GM06990 (cell line): ENCODE measurements at regions not wholly inside any gene's neighbourhood (a gene's known extent, or its start where the extent isn't known, plus 50 kb on each side); places are given as distances from the start of the nearest gene placed in this dataset.

ENCODE experiments used
- DNase-seq: peaks from one replicate; pipeline ENCODE4 v3.0.0-alpha.2; 2011; ENCODE audit not compliant: insufficient read length; ENCODE audit errors: extremely low read depth
- H3K27me3 ChIP-seq: replicated peaks from 2 replicates; pipeline ENCODE4 v1.6.0; 2011; ENCODE audit warnings: low read length; ENCODE audit not compliant: control insufficient read depth, insufficient read depth
- H3K36me3 ChIP-seq: 2 replicates; pipeline ENCODE4 v1.5.1; 2011; ENCODE audit warnings: low read length; ENCODE audit not compliant: control insufficient read depth, insufficient read depth
- H3K4me3 ChIP-seq: replicated peaks from 2 replicates; pipeline ENCODE4 v1.5.1; 2011; ENCODE audit warnings: low read depth, mild to moderate bottlenecking, control low read depth, low read length
- CTCF ChIP-seq: IDR thresholded peaks from 2 replicates; pipeline ENCODE4 v1.5.1; 2011; ENCODE audit warnings: low read length, control low read depth, mild to moderate bottlenecking, inconsistent platforms; ENCODE audit not compliant: insufficient read depth, poor library complexity, severe bottlenecking

- DNase-seq: no peak
- Histone ChIP-seq H3K36me3 (no peaks in the 10 kb centered on the region), H3K27me3 (no peaks in the 10 kb centered on the region; the same call in 1 of the 2 replicates), H3K4me3 (no peak overlapping the region)
- no peak for TF ChIP-seq CTCF
Measured at GRCh38 chr2:236963631-236964182, 122.0 kb upstream of the COPS8 start.

- no peak overlapping the region for H3K4me3 ChIP-seq
- no peak for DNase-seq
- H3K27me3 ChIP-seq: no peaks in the 10 kb centered on the region; the same call in 1 of the 2 replicates
- TF ChIP-seq CTCF: no peak
- no peaks in the 10 kb centered on the region for H3K36me3 ChIP-seq
Measured at GRCh38 chr2:236964291-236964690, 121.4 kb upstream of the COPS8 start.

GRCh38 chr2:236965021-236965840 is 120.5 kb upstream of the COPS8 start:
- no peak for TF ChIP-seq CTCF
- Histone ChIP-seq H3K4me3 (no peak overlapping the region), H3K36me3 (no peaks in the 10 kb centered on the region), H3K27me3 (no peaks in the 10 kb centered on the region; the same call in 1 of the 2 replicates)
- no peak for DNase-seq

GRCh38 chr2:236965841-236966096 is 119.9 kb upstream of the COPS8 start:
- H3K27me3 ChIP-seq: no peaks in the 10 kb centered on the region; the same call in 1 of the 2 replicates
- no peaks in the 10 kb centered on the region for H3K36me3 ChIP-seq
- H3K4me3 ChIP-seq: no peak overlapping the region
- DNase-seq: no peak
- TF ChIP-seq CTCF: no peak

GRCh38 chr2:236967499-236967783 is 118.2 kb upstream of the COPS8 start:
- DNase-seq: no peak
- Histone ChIP-seq H3K27me3 (peaks cover under 1% of the 10 kb centered on the region), H3K36me3 (no peaks in the 10 kb centered on the region), H3K4me3 (no peak overlapping the region)
- no peak for TF ChIP-seq CTCF
